GM21786 (cell line): ENCODE measurements at regions not wholly inside any gene's neighbourhood (a gene's known extent, or its start where the extent isn't known, plus 50 kb on each side); places are given as distances from the start of the nearest gene placed in this dataset.
"Not testable (repeated sequence)": the region's sequence is repeated elsewhere in the genome, so short reads cannot be mapped to it uniquely, and the experiment has no call there.

Source experiments
- ATAC-seq: cut with Tn5 transposase; IDR thresholded peaks from one replicate; pipeline ENCODE4 v1.9.1; 2021; ENCODE audit not compliant: unreplicated experiment

- not testable (repeated sequence) for ATAC-seq
Observed at GRCh38 chr16:33583702-33584101, 124.3 kb downstream of the TP53TG3F start.

GRCh38 chr16:33588589-33588988, 129.2 kb downstream of the TP53TG3F start:
- not testable (repeated sequence) for ATAC-seq

DNA sequence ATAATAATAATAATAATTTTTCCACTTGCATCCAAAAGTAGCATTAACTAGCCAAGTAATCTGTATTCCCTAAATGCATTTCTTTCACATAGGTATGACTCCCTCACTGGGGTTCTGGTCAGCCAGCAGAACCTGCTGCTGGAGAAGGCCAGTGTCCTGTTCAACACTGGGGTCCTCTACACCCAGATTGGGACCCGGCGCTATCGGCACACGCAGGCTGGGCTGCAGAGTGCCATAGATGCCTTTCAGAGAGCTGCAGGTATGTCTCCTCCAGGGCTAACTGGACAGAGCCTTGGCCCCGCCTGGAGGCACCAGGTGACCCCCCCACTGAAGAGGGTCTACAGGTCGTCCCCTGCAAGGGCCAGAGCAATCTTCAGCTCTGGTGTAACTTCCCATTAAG, 133.9 kb downstream of the TP53TG3F start:
- not testable (repeated sequence) for ATAC-seq

DNA sequence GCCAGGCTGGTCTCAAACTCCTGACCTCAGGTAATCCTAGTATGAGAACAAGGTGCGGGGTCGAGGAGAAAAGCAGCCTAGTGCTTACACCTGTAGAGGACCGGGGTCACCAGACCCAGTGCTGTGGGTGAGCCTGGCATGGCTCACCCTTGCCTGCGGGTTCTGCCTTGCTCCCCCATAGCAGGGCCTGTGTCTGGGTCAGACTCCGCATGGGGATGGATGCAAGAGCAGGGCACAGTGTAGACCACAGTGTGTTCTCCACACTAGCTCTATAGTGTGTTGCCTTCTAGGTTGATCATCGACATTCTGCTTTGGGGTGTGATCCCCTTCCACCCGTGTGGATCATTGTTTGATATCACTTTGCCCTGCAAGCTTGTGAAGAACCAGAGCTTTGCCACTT, 135.7 kb downstream of the TP53TG3F start:
- not testable (repeated sequence) for ATAC-seq

GRCh38 chr16:33601029-33601428, 141.6 kb downstream of the TP53TG3F start:
- peak; percentile 64 for ATAC-seq

DNA sequence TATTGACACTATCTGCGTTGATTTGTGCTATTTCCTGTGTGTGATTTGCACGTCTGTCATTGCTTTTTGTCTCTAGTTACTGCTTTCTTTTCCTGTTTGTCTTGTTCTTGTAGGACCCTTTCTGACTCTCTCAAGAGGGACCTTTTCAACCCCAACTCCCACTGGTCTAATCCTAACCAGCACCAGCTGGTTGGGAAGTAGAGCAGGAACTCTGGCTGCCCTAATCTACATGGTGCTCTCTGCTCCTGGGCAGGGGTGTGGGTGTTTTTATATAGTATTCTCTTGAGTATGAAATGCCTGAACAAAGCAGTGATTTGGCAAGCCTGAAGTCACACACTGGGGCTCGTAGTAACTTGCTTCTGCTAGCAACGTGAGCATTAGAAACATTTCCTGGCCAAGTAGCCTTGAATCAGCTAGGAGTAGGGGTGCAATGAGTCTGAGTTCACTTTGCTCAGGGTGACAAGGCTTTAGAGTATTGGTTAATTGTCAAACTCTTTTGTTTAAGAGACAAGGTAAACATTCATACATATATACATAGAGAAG, 164.2 kb downstream of the TP53TG3F start:
- ATAC-seq, result not testable (repeated sequence)

GRCh38 chr16:33628895-33629294, 169.5 kb downstream of the TP53TG3F start:
- not testable (repeated sequence) for ATAC-seq

DNA sequence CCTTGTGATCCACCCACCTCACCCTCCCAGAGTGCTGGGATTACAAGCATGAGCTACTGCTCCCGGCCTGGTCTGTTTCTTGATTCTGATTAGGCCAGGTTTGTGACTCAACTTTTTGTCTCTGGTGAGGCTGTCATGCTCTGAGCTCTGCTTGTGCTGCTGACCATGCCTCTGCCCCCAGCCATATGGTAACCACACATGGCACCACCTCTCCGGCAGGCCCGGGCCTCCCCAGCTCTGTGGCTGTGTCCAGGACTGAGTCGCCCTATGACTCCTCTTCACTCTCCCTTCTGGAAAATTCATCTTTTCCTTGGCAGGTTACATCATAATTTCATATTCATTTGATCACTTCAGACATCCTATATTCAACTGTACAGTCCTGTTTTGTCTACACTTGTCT, 172.3 kb downstream of the TP53TG3F start:
- ATAC-seq, result not testable (repeated sequence)

DNA sequence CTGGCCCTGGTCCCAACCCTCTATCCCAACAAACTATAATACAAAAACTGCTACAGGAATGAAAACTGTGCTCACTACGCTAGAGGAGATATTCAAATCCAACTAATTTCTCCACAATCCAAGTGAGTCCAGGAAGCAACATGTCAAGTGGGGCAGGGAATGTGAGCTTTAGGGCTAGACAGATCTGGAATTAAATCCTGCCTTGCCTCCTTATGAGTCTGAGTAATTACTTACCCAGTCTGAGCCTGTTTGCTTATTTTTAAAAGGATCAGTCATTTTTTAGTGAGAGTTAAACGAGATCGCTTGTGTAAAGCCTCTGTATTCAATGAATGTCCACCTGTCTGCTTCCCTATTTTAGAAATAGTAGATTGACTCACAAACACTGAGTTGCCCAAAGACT, 174.6 kb downstream of the TP53TG3F start:
- not testable (repeated sequence) for ATAC-seq

DNA sequence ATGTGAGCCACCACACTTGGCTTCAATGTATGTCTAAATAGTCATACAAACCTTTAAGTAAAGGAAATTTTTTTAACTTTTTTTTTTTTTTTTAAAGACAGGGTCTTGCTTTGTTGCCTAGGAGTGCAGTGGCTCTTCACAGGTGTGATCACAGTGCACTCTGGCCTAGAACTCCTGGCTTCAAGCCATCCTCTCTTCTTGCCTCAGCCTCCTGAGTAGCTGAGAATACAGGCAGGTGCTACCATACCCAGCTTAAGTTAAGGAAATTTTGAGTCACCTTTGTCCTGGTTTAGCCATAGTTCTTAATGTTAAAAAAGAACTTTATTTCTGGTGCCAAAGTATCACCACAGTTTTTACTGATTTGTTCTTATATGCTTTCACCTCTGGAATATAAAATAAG, 177.3 kb downstream of the TP53TG3F start:
- ATAC-seq, result not testable (repeated sequence)

DNA sequence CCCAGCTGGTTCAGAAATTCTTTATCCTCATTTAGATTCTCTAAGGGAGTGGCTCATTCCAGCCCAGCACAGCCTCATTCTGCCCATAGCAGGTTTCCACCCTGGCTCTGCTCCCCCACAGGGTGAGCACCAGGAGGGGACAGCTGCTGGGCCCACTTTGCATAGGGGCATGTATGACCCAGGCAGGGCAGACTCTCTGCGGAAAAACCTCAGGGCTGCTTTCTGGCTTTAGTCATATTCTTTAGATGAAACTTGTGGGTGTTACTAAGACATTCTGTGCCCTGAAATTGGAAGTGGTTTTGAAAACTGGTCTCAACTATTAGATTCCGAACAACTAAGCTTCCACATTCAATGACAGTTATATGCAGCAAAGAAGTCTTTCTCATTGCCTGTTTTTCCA, 183.9 kb downstream of the TP53TG3F start:
- peak; percentile 82 for ATAC-seq

DNA sequence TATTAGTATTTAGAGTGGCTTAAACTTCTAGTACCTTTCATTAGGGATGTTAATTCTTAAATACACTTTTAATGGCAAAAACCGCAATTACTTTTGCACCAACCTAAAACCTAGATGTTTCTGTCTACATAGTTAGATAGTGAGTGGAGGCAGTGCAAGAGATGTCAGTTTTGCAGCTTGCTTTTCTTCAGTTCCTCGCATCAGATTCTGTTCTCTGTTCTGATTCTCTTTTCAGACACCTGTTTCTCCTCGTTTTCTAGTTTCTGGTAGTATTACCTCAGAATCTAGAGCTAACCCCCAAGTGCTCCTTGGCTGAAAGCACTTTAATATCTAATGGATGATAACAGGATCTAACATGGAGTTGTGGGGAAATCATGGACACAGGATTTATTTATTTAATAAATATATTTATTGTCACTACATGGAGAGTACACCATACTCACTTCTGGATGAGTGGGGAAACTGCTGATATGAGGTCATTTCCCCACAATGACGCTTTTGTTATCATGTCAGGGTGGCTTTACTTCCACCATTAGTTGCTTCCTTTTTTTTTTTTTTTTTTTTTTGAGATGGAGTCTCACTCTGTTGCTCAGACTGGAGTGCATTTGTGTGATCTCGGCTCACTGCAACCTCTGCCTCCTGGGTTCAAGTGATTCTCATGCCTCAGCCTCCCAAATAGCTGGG, 184.4 kb downstream of the TP53TG3F start:
- peak; percentile 62 for ATAC-seq

GRCh38 chr16:33646386-33646785, 187.0 kb downstream of the TP53TG3F start:
- not testable (repeated sequence) for ATAC-seq

DNA sequence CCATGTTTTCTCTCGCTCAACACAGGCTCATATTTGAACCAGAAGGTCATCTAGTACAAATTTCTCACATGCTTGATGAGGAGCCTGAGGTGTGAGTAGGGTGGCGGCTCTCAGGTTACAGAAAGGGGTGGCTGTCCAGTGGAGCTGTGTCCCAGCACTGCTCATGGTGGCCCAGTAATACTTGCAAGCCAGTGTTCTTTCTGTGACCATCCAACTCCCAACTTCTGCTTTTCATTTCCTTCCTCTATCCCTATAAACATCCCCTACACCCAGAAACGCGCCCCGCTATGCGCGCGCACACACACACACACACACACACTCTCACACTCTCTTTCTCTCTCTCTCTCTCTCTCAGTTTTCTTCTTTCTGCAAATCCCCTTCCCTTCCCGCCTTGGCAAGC, 196.3 kb downstream of the TP53TG3F start:
- not testable (repeated sequence) for ATAC-seq

GRCh38 chr16:33656394-33656793, 197.0 kb downstream of the TP53TG3F start:
- ATAC-seq, result peak; percentile 67

DNA sequence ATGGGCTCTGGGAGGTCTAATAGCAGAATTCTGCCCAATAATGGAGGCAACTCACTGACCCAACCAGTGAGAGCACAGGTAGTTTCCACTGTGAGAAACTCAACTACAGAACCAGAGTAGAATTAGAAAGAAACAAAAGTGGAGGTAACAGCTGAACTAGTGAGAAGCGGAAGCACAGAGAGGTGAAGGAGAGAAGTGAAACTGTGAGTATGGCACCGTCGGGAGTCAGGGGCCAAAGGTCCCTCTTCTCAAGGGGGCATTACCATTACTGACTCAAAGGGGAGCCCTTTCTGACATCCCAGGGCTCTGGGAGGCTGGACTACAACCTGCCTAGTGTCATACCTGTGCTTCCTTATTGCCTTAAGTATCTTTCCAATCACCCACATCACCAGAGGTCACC, 198.3 kb downstream of the TP53TG3F start:
- peak; percentile 62 for ATAC-seq

GRCh38 chr16:33680791-33681190, 221.4 kb downstream of the TP53TG3F start:
- ATAC-seq, result not testable (repeated sequence)

DNA sequence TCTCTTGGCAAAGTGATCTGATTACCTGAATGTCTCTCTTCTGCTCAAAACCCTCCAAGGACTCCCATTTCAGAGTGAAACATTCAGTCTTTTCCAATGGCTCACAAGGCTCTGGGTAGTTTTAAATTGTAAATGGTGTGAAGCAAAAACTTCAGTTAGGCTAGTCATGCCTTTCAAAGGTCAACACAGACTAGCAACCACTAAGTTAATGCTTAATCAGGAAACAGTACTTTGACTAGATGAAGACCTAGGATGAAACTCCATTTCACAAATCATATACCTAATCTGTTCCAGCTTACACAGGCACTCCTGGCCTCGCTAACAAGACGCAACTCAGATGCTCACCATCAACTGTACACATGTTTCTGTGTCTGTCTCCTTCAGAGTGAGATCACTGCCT, 240.9 kb downstream of the TP53TG3F start:
- ATAC-seq, result not testable (repeated sequence)

DNA sequence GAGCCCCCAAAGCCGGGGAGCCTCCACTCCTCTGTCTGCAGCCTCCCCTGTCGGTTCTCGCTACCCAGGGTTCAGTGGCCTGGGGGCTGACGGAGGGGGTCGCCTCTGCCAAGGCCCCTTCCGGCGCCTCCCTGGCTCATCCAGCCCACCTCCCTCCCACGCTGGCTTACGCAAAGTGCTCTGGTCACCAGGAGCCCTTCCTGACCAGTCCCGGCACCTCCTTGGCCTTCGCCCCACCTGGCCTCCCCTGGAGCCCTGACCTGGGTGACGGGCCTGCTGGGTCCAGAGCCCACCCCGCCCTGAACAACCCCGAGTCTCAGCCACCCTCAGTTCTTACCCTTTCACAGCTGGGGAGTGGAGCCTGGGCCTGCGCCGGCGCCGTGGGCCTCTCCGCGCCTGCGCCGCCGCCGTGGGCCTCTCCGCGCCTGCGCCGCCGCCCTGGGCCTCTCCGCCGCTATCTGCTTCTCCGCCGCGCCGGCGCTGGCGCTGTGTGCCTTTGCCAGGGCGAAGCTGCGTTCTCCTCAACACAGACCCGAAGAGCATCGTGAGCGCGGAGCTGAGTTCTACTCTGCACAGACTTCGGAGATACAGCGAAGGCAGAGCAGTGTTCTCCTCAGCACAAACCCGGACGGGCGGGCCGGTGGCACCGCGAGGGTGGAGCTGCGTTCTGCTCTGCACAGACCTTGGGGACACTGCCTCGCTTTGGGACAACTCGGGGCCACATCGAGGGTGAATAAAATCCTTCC, 247.6 kb downstream of the TP53TG3F start:
- not testable (repeated sequence) for ATAC-seq

GRCh38 chr16:33707591-33707934, 248.2 kb downstream of the TP53TG3F start:
- not testable (repeated sequence) for ATAC-seq

DNA sequence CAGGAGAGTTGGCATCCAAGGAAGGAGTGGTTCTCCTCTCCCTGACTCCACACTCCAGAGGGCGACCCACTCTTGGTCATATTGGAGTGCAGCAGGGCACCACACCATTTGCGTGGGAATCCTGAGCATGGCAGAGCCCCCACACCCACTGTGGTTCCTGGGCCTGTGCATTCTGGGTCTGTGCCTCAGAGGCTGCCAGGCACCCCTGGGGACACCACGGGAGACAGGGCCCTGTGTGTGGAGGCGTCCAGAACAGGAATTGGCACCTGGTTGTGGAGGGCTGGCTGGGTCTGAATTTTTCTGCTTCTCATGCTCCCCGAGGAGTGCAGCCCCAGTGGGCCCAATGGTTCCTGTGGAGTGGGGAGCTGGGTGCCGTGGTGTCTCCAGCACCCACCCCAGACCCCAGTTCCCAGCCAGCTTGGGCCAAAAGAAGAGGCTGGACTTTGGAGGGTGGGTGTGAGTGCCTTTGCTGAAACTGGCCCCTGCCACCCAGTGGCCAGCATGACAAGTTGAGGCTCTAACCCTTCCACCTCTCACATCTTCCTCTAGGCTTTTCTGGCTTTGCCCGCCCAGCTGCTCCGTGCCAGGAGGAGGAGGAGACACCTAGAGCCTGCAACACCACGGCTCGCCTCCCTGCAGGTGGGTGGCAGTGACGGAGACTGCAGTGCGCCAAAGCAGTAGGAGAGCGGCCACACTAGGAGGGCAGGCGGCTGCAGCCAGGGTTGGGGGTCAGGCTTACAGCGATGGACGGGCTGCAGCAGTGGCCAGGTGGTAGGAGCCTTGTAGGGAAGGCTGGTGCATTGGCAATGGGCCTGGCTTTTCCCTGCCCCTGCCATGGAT, 250.7 kb downstream of the TP53TG3F start:
- not testable (repeated sequence) for ATAC-seq
